ENCODE measurements at regions not wholly inside any gene's neighbourhood (a gene's known extent, or its start where the extent isn't known, plus 50 kb on each side); places are given as distances from the start of the nearest gene placed in this dataset.

DNA sequence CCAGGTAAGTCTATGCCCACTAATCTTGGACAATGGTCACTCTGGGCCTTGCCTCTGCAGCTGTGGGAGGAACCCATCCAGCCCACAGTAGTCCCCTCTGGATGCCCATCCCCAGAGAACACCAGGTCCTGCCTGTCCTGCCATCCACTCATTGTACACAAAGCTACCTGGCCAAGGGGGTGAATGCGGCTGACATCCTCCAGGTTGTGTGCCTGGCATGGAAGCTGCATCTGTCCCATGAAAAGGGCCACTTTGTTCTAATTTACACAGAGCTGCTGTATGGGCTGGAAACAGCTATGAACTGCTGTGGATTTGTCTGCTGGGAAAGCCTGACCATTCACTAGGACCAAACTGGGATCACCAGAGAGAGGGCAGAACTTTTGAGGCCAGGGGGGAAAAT is 324.8 kb downstream of the LRFN2 start:
- no peak for TF ChIP-seq CTCF (IDR thresholded peaks at IDR 0.05)

GRCh38 chr6:40258531-40258930 is 324.3 kb upstream of the MOCS1 start:
- TF ChIP-seq CTCF (IDR thresholded peaks at IDR 0.05): no peak

DNA sequence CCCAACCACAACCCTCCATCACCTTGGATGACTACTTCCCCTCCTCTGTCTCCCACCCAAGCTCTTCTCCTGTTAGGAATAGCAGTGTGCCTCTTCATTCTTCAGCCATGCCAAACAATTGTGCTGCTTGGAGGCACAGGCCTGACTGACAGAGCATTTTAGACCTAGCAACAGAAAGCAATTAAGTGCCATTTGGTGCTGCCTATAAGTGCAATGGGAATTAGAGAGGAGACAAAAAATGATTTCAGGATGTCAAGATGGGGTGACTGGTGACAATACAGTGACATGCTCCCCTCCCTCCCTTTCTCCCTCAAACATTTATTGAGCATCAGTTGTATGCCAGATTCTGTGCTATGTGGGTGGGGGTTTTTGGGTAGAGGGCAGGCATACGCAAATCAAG is 322.6 kb upstream of the MOCS1 start:
- no peak for TF ChIP-seq CTCF (IDR thresholded peaks at IDR 0.05)

DNA sequence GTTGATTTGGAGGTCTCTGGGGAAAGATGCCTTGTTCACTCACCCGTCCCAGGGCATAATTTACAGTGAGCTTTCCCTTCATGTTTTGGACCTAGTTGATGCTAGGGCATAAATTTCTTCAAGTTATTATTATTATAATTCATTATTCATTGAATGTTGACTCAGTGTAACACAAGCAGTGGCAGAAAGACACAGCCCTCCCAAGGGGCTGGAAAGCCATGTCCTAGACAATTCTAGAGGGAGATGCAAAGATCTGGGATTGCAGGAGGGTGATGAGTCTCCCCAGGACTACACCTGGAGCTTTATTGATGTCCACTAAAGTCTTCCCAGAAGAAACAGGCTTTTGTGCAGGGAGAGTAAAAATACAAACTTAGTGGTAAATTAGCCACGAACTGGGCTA is 322.0 kb upstream of the MOCS1 start:
- TF ChIP-seq CTCF (IDR thresholded peaks at IDR 0.05): no peak

- no peak for TF ChIP-seq CTCF (IDR thresholded peaks at IDR 0.05)
Measured at GRCh38 chr6:40253420-40253819, 319.2 kb upstream of the MOCS1 start.

GRCh38 chr6:40252531-40253258 is 318.4 kb upstream of the MOCS1 start:
- TF ChIP-seq CTCF (IDR thresholded peaks at IDR 0.05): no peak

DNA sequence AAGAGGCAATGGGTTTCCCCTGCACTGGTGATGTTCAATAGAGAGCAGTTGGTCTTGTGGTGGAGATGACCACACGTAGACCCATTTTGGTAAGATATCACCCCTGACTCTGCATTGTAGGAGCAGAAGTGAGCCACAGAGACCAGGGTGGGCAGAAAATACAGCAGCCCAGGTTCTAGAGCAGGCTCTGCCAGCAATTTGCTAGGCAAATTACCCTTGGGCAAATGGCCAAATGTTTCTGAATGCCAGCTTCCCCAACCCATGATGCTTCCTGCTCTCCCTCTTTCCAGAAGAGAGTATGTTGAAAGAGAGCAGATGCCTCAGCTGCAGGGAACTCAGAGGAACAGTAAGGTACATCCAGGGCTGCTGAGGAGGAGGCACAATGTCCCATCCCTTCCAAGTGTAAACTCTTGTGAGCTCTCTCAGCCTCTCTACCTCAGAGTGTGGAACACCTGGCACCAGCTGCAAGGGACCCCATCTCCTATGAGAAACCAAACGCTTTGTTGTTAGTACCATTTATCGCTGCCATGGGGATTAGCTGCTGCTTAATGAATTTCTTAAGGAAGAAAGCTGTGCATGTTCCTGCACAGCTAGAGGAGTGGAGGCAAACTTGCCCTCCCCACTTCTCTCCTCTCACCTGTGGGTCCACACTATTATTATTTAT is 317.5 kb upstream of the MOCS1 start:
- TF ChIP-seq CTCF (IDR thresholded peaks at IDR 0.05): no peak
